Common myeloid progenitor, CD34-positive (primary cell): ENCODE measurements at regions not wholly inside any gene's neighbourhood (a gene's known extent, or its start where the extent isn't known, plus 50 kb on each side); places are given as distances from the start of the nearest gene placed in this dataset.

Experiments used
- CTCF ChIA-PET: fragments of 350-600 bp; sonication (Branson Sonifier 250); formaldehyde crosslinking; loops from one replicate; lab custom pipeline; 2021; ENCODE audit warnings: antibody characterized with exemption; lab: Charles Lee
- POLR2A ChIA-PET: fragments of 350-600 bp; sonication (Branson Sonifier 250); formaldehyde crosslinking; loops from one replicate; lab custom pipeline; 2021; ENCODE audit warnings: antibody characterized with exemption; lab: Charles Lee
- DNase-seq, 3 donors: peaks; one replicate each; pipeline versions ENCODE4 v3.0.0 to v3.0.0-alpha.2; 2013
- H3K27ac ChIP-seq, 2 experiments: 1 replicate in 1 of 2; 2 replicates in 1 of 2; pipeline ENCODE4 v1.7.0; 2013; ENCODE audit warnings: inconsistent platforms in 2 of 2, low read length in 2 of 2, mild to moderate bottlenecking in 2 of 2, low read depth in 1 of 2, moderate library complexity in 1 of 2; ENCODE audit not compliant: severe bottlenecking in 2 of 2, insufficient read depth in 1 of 2, poor library complexity in 1 of 2
- H3K27me3 ChIP-seq, 5 experiments: replicated peaks in 2 of 5; 1 replicate in 3 of 5; 2 replicates in 2 of 5; pipeline versions ENCODE4 v1.6.1 to v1.7.0; 2013; ENCODE audit warnings: low read length in 4 of 5, mild to moderate bottlenecking in 2 of 5, moderate library complexity in 2 of 5, inconsistent platforms in 1 of 5; ENCODE audit not compliant: insufficient read depth in 5 of 5, control insufficient read depth in 4 of 5
- H3K36me3 ChIP-seq, 4 experiments: 1 replicate in 2 of 4; 2 replicates in 2 of 4; pipeline versions ENCODE4 v1.6.1 to v1.7.0; 2013; ENCODE audit warnings: low read length in 3 of 4, control low read depth in 1 of 4, mild to moderate bottlenecking in 1 of 4; ENCODE audit not compliant: control insufficient read depth in 4 of 4, insufficient read depth in 4 of 4
- H3K4me1 ChIP-seq, 4 experiments: 1 replicate in 3 of 4; 2 replicates in 1 of 4; pipeline versions ENCODE4 v1.6.1 to v1.7.1; 2013; ENCODE audit warnings: low read length in 3 of 4, mild to moderate bottlenecking in 3 of 4, control low read depth in 1 of 4, inconsistent platforms in 1 of 4, moderate library complexity in 1 of 4; ENCODE audit not compliant: control insufficient read depth in 4 of 4, insufficient read depth in 4 of 4; ENCODE audit errors: control extremely low read depth in 1 of 4
- H3K4me3 ChIP-seq, 7 experiments: 1 replicate in 4 of 7; 2 replicates in 3 of 7; pipeline versions ENCODE4 v1.5.1 to v1.7.0; 2013; ENCODE audit warnings: mild to moderate bottlenecking in 7 of 7, low read length in 6 of 7, moderate library complexity in 6 of 7, inconsistent platforms in 2 of 7, low read depth in 2 of 7, control low read depth in 1 of 7; ENCODE audit not compliant: insufficient read depth in 4 of 7, control insufficient read depth in 1 of 7; ENCODE audit errors: extremely low read depth in 1 of 7
- H3K9me3 ChIP-seq, 5 experiments: 1 replicate in 4 of 5; 2 replicates in 1 of 5; pipeline versions ENCODE4 v1.6.1 to v1.7.1; 2013; ENCODE audit warnings: low read length in 4 of 5, mild to moderate bottlenecking in 2 of 5, inconsistent platforms in 1 of 5, low read depth in 1 of 5, moderate library complexity in 1 of 5; ENCODE audit not compliant: control insufficient read depth in 4 of 5, insufficient read depth in 2 of 5; ENCODE audit errors: control extremely low read depth in 1 of 5
- WGBS: methylation state at CpG from one replicate; pipeline ENCODE4 v1.1.5; 2013; ENCODE audit not compliant: insufficient coverage; 5-methylcytosine and 5-hydroxymethylcytosine counted together

DNA sequence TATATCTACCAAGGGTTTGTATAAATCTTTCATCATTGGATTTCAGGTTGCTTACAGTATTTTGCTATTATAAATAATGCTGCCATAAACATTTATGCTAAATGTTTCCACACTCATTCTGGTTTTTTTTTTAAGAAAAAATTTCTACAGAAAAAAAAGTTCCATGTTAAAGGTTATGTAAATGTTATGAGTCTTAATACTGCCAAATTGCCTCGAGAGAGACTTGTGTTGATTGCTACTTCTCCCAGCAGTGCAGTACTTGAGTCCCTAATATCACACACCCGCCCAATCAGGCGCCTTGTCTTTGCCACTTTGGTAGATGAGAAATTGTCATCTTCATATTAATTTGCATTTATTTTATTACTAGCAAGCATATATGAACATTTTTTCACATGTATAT lies 96.7 kb upstream of the TMEM26 start:
- CTCF ChIA-PET, result no interaction called here
- no peak for DNase-seq
- H3K4me1 ChIP-seq, result no peaks in the 10 kb centered on the region
- no peak overlapping the region for H3K4me3 ChIP-seq
- WGBS, result no CpG with 5 or more reads among the region's 3 CpGs
- no peaks in the 10 kb centered on the region for H3K27me3 ChIP-seq
- no peak overlapping the region for H3K27ac ChIP-seq
- no peaks in the 10 kb centered on the region for H3K36me3 ChIP-seq
- no peaks in the 10 kb centered on the region for H3K9me3 ChIP-seq
- POLR2A ChIA-PET, result no interaction called here

GRCh38 chr10:61548364-61548763 lies 95.2 kb upstream of the TMEM26 start:
- WGBS, result 98% methylated on average over 4 of the region's 4 CpGs
- no peaks in the 10 kb centered on the region for H3K36me3 ChIP-seq
- H3K27ac ChIP-seq, result no peak overlapping the region
- H3K27me3 ChIP-seq, result no peaks in the 10 kb centered on the region
- no peaks in the 10 kb centered on the region for H3K9me3 ChIP-seq
- no peak overlapping the region for H3K4me3 ChIP-seq
- CTCF ChIA-PET, result no interaction called here
- no peak for DNase-seq
- H3K4me1 ChIP-seq, result no peaks in the 10 kb centered on the region
- POLR2A ChIA-PET, result no interaction called here

- 100% methylated on average over 1 of the region's 1 CpG for WGBS
- Histone ChIP-seq H3K27ac (no peak overlapping the region), H3K4me1 (no peaks in the 10 kb centered on the region), H3K9me3 (no peaks in the 10 kb centered on the region), H3K36me3 (no peaks in the 10 kb centered on the region), H3K4me3 (no peak overlapping the region), H3K27me3 (no peaks in the 10 kb centered on the region)
- POLR2A ChIA-PET, result no interaction called here
- DNase-seq, result no peak
- CTCF ChIA-PET, result no interaction called here
These were observed 94.1 kb upstream of the TMEM26 start for GRCh38 chr10:61547297-61547696.

DNA sequence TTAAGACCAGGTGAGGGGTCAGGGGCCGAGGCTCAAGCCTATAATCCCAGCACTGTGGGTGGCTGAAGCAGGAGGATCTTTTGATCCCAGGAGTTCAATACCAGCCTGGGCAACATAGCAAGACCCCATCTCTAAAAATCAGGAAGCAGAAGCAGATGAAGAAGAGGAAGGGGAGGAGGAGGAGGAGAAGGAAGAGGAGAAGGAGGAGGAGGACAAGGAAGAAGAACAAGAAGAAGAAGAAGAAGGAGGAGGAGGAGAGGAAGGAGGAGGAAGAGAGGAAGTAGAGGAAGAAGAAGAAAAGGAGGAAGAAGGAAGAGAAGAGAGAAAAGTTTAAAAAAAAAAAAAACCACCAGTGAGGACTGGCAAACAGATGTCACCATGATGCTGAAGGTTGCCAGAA lies 92.0 kb upstream of the TMEM26 start:
- POLR2A ChIA-PET, result no interaction called here
- no CpG with 5 or more reads among the region's 1 CpG for WGBS
- CTCF ChIA-PET, result interaction anchor here (0.6 to 1.7 kb wide), 2 partner anchors 62 to 233 kb away, joined by 3 to 4 read pairs; no protein-coding TSS in a partner anchor
- no peak overlapping the region for H3K27ac ChIP-seq
- H3K9me3 ChIP-seq, result no peaks in the 10 kb centered on the region
- H3K4me3 ChIP-seq, result no peak overlapping the region
- no peak for DNase-seq
- H3K36me3 ChIP-seq, result no peaks in the 10 kb centered on the region
- H3K27me3 ChIP-seq, result no peaks in the 10 kb centered on the region
- no peaks in the 10 kb centered on the region for H3K4me1 ChIP-seq

GRCh38 chr10:61543831-61544230 lies 90.7 kb upstream of the TMEM26 start:
- no peaks in the 10 kb centered on the region for H3K36me3 ChIP-seq
- ChIA-PET CTCF (interaction anchor here (1.7 kb wide), 1 partner anchor 64 kb away, joined by 4 read pairs; no protein-coding TSS in a partner anchor), POLR2A (no interaction called here)
- no peaks in the 10 kb centered on the region for H3K9me3 ChIP-seq
- no peak overlapping the region for H3K4me3 ChIP-seq
- H3K27ac ChIP-seq, result no peak overlapping the region
- WGBS, result 0% methylated on average over 1 of the region's 3 CpGs
- no peak for DNase-seq
- H3K4me1 ChIP-seq, result no peaks in the 10 kb centered on the region
- H3K27me3 ChIP-seq, result no peaks in the 10 kb centered on the region

GRCh38 chr10:61542596-61542995 lies 89.4 kb upstream of the TMEM26 start:
- Histone ChIP-seq H3K4me3 (no peak overlapping the region), H3K9me3 (no peaks in the 10 kb centered on the region), H3K4me1 (no peaks in the 10 kb centered on the region), H3K27me3 (no peaks in the 10 kb centered on the region), H3K27ac (no peak overlapping the region), H3K36me3 (no peaks in the 10 kb centered on the region)
- no peak for DNase-seq
- ChIA-PET CTCF (interaction anchor here (1.3 kb wide), 1 partner anchor 9 kb away, joined by 3 read pairs; no protein-coding TSS in a partner anchor), POLR2A (no interaction called here)

- Histone ChIP-seq H3K27me3 (no peaks in the 10 kb centered on the region), H3K27ac (no peak overlapping the region), H3K4me1 (no peaks in the 10 kb centered on the region), H3K36me3 (no peaks in the 10 kb centered on the region), H3K9me3 (no peaks in the 10 kb centered on the region), H3K4me3 (no peak overlapping the region)
- WGBS, result no CpG with 5 or more reads among the region's 1 CpG
- POLR2A ChIA-PET, result no interaction called here
- CTCF ChIA-PET, result interaction anchor here (1.3 kb wide), 1 partner anchor 9 kb away, joined by 3 read pairs; no protein-coding TSS in a partner anchor
- no peak for DNase-seq
These were observed 88.8 kb upstream of the TMEM26 start for GRCh38 chr10:61541960-61542359.
